ENCODE measurements at regions not wholly inside any gene's neighbourhood (a gene's known extent, or its start where the extent isn't known, plus 50 kb on each side); places are given as distances from the start of the nearest gene placed in this dataset.

GRCh38 chr10:59011972-59012632, 164.3 kb upstream of the PHYHIPL start:
- no peak for TF ChIP-seq CTCF (conservative IDR thresholded peaks at IDR 0.05; ENCODE audit: low read depth, low read length)
- TF ChIP-seq RAD21 (IDR thresholded peaks at IDR 0.05; ENCODE audit: low read length) = no peak
- no peak for TF ChIP-seq USF2 (IDR thresholded peaks at IDR 0.05; ENCODE audit: low read depth, low read length)
- no peak for TF ChIP-seq RCOR1 (IDR thresholded peaks at IDR 0.05; ENCODE audit: insufficient replicate concordance, low read length)
- TF ChIP-seq POLR2A (IDR thresholded peaks at IDR 0.05; ENCODE audit: low read depth, low read length) = no peak
